Liver (tissue), 8 donors: ENCODE measurements at regions not wholly inside any gene's neighbourhood (a gene's known extent, or its start where the extent isn't known, plus 50 kb on each side); places are given as distances from the start of the nearest gene placed in this dataset.

ENCODE experiments used
- DNase-seq: peaks from one replicate; pipeline ENCODE4 v3.0.0-alpha.2; 2017; ENCODE audit warnings: low spot score
- H3K27ac ChIP-seq, 2 donors: one replicate each; pipeline ENCODE4 v1.7.0; 2013; ENCODE audit warnings: inconsistent platforms in 2 of 2, low read length in 2 of 2, control low read depth in 1 of 2, low read depth in 1 of 2, mild to moderate bottlenecking in 1 of 2
- H3K27me3 ChIP-seq, 4 donors: one replicate each; pipeline versions ENCODE4 v1.6.1 to v1.7.0; 2013; ENCODE audit warnings: low read length in 3 of 4, inconsistent platforms in 1 of 4, mild to moderate bottlenecking in 1 of 4, moderate library complexity in 1 of 4; ENCODE audit not compliant: control insufficient read depth in 4 of 4, insufficient read depth in 4 of 4
- H3K36me3 ChIP-seq, 4 donors: one replicate each; pipeline versions ENCODE4 v1.6.1 to v1.7.0; 2013; ENCODE audit warnings: low read length in 3 of 4, mild to moderate bottlenecking in 3 of 4, low read depth in 1 of 4, moderate library complexity in 1 of 4; ENCODE audit not compliant: control insufficient read depth in 4 of 4, insufficient read depth in 3 of 4
- H3K4me1 ChIP-seq, 4 donors: one replicate each; pipeline versions ENCODE4 v1.6.1 to v1.7.0; 2013; ENCODE audit warnings: low read length in 3 of 4, mild to moderate bottlenecking in 3 of 4, moderate library complexity in 1 of 4; ENCODE audit not compliant: control insufficient read depth in 4 of 4, insufficient read depth in 4 of 4
- H3K4me3 ChIP-seq, 3 donors: one replicate each; pipeline versions ENCODE4 v1.6.1 to v1.7.0; 2013; ENCODE audit warnings: low read length in 3 of 3, control low read depth in 1 of 3, low read depth in 1 of 3, mild to moderate bottlenecking in 1 of 3
- H3K9ac ChIP-seq, 2 donors: one replicate each; pipeline ENCODE4 v1.7.0; 2013; ENCODE audit warnings: low read length in 2 of 2, mild to moderate bottlenecking in 2 of 2, moderate library complexity in 2 of 2, control low read depth in 1 of 2, low read depth in 1 of 2
- H3K9me3 ChIP-seq, 4 donors: one replicate each; pipeline versions ENCODE4 v1.6.1 to v1.7.0; 2013; ENCODE audit warnings: low read length in 3 of 4; ENCODE audit not compliant: control insufficient read depth in 4 of 4
- EGR1 ChIP-seq, 2 donors: IDR thresholded peaks; 2 replicates each; pipeline ENCODE4 v1.6.1; 2016 to 2018; ENCODE audit warnings: antibody characterized with exemption in 2 of 2, low read depth in 2 of 2
- FOXA1 ChIP-seq: IDR thresholded peaks from 2 replicates; pipeline ENCODE4 v1.6.1; 2016; ENCODE audit warnings: antibody characterized with exemption
- FOXA2 ChIP-seq: IDR thresholded peaks from 2 replicates; pipeline ENCODE4 v1.6.1; 2016; ENCODE audit warnings: antibody characterized with exemption
- GABPA ChIP-seq, 2 donors: IDR thresholded peaks in 1 of 2; conservative IDR thresholded peaks in 1 of 2; 2 replicates each; pipeline ENCODE4 v1.6.1; 2016; ENCODE audit warnings: antibody characterized with exemption in 2 of 2, mild to moderate bottlenecking in 1 of 2, moderate library complexity in 1 of 2
- HNF4A ChIP-seq, 2 donors: conservative IDR thresholded peaks; 2 replicates each; pipeline ENCODE4 v1.6.1; 2016; ENCODE audit warnings: antibody characterized with exemption in 2 of 2, mild to moderate bottlenecking in 2 of 2
- JUND ChIP-seq, 2 donors: IDR thresholded peaks; 2 replicates each; pipeline ENCODE4 v1.6.1; 2016; ENCODE audit warnings: antibody characterized with exemption in 2 of 2
- NR2F2 ChIP-seq: IDR thresholded peaks from 2 replicates; pipeline ENCODE4 v1.6.1; 2016; ENCODE audit warnings: antibody characterized with exemption
- RAD21 ChIP-seq, 2 donors: IDR thresholded peaks; 2 replicates each; pipeline ENCODE4 v1.6.1; 2016; ENCODE audit warnings: antibody characterized with exemption in 2 of 2, mild to moderate bottlenecking in 2 of 2
- RXRA ChIP-seq, 2 donors: IDR thresholded peaks; 2 replicates each; pipeline ENCODE4 v1.6.1; 2017 to 2018; ENCODE audit warnings: antibody characterized with exemption in 2 of 2, mild to moderate bottlenecking in 1 of 2
- SP1 ChIP-seq: IDR thresholded peaks from 2 replicates; pipeline ENCODE4 v1.6.1; 2018; ENCODE audit warnings: antibody characterized with exemption, mild to moderate bottlenecking
- YY1 ChIP-seq: IDR thresholded peaks from 2 replicates; pipeline ENCODE4 v1.6.1; 2016; ENCODE audit warnings: antibody characterized with exemption, mild to moderate bottlenecking
- WGBS: extraction: QIAGEN DNeasy Blood & Tissue Kit; methylation state at CpG from one replicate; pipeline ENCODE4 v1.1.7; 2013; 5-methylcytosine and 5-hydroxymethylcytosine counted together
- TF ChIP-seq, protein P1 (sequence below): IDR thresholded peaks from 2 replicates; pipeline ENCODE4 v1.6.1; 2016; ENCODE audit warnings: antibody characterized with exemption
- TF ChIP-seq, protein P2 (sequence below): IDR thresholded peaks from 2 replicates; pipeline ENCODE4 v1.6.1; 2016; ENCODE audit warnings: antibody characterized with exemption
- TF ChIP-seq, protein P3 (sequence below): fragments of 150-350 bp; IDR thresholded peaks from 2 replicates; pipeline ENCODE4 v1.5.1; 2017; ENCODE audit warnings: improper control_type of control experiment, low read depth, low read length; ENCODE audit not compliant: missing input control
- TF ChIP-seq, protein P4 (sequence below): IDR thresholded peaks from 2 replicates; pipeline ENCODE4 v1.6.1; 2016; ENCODE audit warnings: antibody characterized with exemption, mild to moderate bottlenecking
- TF ChIP-seq, protein P5 (sequence below): IDR thresholded peaks from 2 replicates; pipeline ENCODE4 v1.6.1; 2016; ENCODE audit warnings: antibody characterized with exemption
- donor health status: healthy.
- donor health status: healthy.
- donor health status: healthy.
- donor health status: healthy.
- donor health status: healthy.

DNA sequence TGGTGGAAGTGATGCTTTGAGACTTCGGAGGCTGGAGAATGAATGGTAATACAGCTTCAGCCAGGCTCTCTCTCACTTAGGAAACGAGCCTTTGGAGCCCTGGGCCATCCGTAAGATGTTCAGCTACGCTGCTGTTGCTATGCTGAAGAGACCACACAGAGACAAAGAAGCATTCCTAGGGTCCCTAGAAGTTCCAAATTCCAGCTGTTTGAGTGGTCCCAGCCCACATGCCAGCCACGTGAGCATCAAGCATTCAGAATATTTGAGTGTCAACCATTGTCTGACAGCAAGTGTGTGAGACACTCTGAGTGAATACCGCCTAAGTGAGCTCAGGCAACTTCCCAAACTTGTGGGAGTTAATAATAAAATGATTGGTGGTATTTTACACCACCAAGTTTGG is 212.9 kb downstream of the CD47 start:
- Histone ChIP-seq H3K9me3 (no peaks in the 10 kb centered on the region), H3K4me1 (no peaks in the 10 kb centered on the region), H3K36me3 (no peaks in the 10 kb centered on the region), H3K9ac (no peak overlapping the region), H3K27me3 (no peaks in the 10 kb centered on the region), H3K27ac (no peak overlapping the region), H3K4me3 (no peak overlapping the region)
- TF ChIP-seq GABPA (IDR thresholded peaks at IDR 0.05 in 1 of 2, conservative IDR thresholded peaks at IDR 0.05 in 1 of 2) (no peak), FOXA2 (no peak), JUND (IDR thresholded peaks at IDR 0.05) (no peak), NR2F2 (no peak), EGR1 (IDR thresholded peaks at IDR 0.05; ENCODE audit: low read depth in 2 of 2) (no peak), RAD21 (IDR thresholded peaks at IDR 0.05) (no peak), SP1 (no peak), HNF4A (conservative IDR thresholded peaks at IDR 0.05) (no peak), FOXA1 (no peak)
- TF ChIP-seq, protein P1, sequence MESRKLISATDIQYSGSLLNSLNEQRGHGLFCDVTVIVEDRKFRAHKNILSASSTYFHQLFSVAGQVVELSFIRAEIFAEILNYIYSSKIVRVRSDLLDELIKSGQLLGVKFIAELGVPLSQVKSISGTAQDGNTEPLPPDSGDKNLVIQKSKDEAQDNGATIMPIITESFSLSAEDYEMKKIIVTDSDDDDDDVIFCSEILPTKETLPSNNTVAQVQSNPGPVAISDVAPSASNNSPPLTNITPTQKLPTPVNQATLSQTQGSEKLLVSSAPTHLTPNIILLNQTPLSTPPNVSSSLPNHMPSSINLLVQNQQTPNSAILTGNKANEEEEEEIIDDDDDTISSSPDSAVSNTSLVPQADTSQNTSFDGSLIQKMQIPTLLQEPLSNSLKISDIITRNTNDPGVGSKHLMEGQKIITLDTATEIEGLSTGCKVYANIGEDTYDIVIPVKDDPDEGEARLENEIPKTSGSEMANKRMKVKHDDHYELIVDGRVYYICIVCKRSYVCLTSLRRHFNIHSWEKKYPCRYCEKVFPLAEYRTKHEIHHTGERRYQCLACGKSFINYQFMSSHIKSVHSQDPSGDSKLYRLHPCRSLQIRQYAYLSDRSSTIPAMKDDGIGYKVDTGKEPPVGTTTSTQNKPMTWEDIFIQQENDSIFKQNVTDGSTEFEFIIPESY = no peak
- TF ChIP-seq, protein P2, sequence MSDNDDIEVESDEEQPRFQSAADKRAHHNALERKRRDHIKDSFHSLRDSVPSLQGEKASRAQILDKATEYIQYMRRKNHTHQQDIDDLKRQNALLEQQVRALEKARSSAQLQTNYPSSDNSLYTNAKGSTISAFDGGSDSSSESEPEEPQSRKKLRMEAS = no peak
- TF ChIP-seq, protein P3, sequence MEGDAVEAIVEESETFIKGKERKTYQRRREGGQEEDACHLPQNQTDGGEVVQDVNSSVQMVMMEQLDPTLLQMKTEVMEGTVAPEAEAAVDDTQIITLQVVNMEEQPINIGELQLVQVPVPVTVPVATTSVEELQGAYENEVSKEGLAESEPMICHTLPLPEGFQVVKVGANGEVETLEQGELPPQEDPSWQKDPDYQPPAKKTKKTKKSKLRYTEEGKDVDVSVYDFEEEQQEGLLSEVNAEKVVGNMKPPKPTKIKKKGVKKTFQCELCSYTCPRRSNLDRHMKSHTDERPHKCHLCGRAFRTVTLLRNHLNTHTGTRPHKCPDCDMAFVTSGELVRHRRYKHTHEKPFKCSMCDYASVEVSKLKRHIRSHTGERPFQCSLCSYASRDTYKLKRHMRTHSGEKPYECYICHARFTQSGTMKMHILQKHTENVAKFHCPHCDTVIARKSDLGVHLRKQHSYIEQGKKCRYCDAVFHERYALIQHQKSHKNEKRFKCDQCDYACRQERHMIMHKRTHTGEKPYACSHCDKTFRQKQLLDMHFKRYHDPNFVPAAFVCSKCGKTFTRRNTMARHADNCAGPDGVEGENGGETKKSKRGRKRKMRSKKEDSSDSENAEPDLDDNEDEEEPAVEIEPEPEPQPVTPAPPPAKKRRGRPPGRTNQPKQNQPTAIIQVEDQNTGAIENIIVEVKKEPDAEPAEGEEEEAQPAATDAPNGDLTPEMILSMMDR = no peak
- TF ChIP-seq, protein P4, sequence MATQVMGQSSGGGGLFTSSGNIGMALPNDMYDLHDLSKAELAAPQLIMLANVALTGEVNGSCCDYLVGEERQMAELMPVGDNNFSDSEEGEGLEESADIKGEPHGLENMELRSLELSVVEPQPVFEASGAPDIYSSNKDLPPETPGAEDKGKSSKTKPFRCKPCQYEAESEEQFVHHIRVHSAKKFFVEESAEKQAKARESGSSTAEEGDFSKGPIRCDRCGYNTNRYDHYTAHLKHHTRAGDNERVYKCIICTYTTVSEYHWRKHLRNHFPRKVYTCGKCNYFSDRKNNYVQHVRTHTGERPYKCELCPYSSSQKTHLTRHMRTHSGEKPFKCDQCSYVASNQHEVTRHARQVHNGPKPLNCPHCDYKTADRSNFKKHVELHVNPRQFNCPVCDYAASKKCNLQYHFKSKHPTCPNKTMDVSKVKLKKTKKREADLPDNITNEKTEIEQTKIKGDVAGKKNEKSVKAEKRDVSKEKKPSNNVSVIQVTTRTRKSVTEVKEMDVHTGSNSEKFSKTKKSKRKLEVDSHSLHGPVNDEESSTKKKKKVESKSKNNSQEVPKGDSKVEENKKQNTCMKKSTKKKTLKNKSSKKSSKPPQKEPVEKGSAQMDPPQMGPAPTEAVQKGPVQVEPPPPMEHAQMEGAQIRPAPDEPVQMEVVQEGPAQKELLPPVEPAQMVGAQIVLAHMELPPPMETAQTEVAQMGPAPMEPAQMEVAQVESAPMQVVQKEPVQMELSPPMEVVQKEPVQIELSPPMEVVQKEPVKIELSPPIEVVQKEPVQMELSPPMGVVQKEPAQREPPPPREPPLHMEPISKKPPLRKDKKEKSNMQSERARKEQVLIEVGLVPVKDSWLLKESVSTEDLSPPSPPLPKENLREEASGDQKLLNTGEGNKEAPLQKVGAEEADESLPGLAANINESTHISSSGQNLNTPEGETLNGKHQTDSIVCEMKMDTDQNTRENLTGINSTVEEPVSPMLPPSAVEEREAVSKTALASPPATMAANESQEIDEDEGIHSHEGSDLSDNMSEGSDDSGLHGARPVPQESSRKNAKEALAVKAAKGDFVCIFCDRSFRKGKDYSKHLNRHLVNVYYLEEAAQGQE = no peak
- TF ChIP-seq, protein P5, sequence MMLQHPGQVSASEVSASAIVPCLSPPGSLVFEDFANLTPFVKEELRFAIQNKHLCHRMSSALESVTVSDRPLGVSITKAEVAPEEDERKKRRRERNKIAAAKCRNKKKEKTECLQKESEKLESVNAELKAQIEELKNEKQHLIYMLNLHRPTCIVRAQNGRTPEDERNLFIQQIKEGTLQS = no peak
- no peak for DNase-seq
- 81% methylated on average over 6 of the region's 6 CpGs for WGBS

DNA sequence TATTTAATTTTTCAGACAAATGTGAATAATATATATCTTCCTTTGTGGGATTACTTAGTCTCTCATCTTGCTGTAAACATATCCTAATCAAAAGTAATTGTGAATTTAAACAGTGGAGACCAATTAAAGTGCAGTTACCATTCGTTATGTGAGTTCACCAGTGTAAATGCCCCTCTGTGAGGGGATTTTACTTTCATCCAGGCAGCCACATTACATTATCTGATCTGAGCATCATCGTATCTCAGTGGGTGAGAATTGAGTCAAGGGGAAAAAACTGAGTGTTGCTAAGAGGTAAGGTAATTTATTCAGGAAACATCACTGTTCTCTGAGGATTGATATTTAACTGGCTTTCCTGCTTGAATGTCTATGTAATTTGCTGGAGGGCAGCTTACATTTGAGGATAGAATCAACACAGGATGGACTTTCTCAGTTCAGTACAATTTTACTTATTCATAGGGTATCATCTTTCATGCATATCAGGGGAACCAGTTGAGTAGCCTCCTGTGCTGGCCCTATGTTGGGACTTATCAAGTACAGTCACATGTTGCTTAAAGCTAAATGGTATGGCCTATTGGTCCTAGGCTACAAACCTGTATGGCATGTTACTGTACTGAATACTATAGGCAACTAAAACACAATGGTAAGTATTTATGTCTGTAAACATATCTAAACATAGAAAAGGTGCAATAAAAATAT is 219.7 kb downstream of the CD47 start:
- H3K4me1 ChIP-seq = no peaks in the 10 kb centered on the region
- TF ChIP-seq HNF4A (conservative IDR thresholded peaks at IDR 0.05) (no peak), RXRA (IDR thresholded peaks at IDR 0.05) (no peak), SP1 (no peak), JUND (IDR thresholded peaks at IDR 0.05) (no peak), YY1 (no peak)
- TF ChIP-seq, protein P1 = no peak
- H3K27me3 ChIP-seq = no peaks in the 10 kb centered on the region
- no peak overlapping the region for H3K4me3 ChIP-seq
- H3K36me3 ChIP-seq = no peaks in the 10 kb centered on the region
- no peak for DNase-seq
- no peak overlapping the region for H3K27ac ChIP-seq
- no peaks in the 10 kb centered on the region for H3K9me3 ChIP-seq
- H3K9ac ChIP-seq = no peak overlapping the region
- 85% methylated on average over 2 of the region's 2 CpGs for WGBS
